ENCODE measurements at regions not wholly inside any gene's neighbourhood (a gene's known extent, or its start where the extent isn't known, plus 50 kb on each side); places are given as distances from the start of the nearest gene placed in this dataset.

DNA sequence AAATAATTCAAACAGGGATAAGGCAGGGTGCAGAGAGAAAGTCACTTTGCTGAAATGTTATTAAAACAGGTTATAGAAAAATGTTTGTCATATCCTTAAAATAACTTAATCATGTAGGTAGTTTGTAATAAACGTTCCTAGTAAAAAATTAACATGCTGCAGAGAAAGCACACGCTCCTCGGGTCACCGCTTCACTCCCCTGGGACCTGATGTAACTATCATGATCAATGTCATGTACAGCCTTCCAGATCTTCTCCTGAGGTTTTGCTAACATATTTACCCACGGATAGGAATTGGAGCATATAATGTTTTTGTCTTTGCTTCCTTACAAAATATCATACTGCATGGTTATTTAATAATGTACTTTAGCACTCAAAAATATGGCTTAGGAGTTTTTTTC is 285.1 kb upstream of the TMEM132C start:
- TF ChIP-seq GATA2 (IDR thresholded peaks at IDR 0.05; ENCODE audit: low read depth, low read length) (no peak), GATA3 (IDR thresholded peaks at IDR 0.05; ENCODE audit: low read depth, low read length) (no peak)

Data from SH-SY5Y (cell line).